GM19452 (cell line): ENCODE measurements at regions not wholly inside any gene's neighbourhood (a gene's known extent, or its start where the extent isn't known, plus 50 kb on each side); places are given as distances from the start of the nearest gene placed in this dataset.
"Not testable (repeated sequence)": the region's sequence is repeated elsewhere in the genome, so short reads cannot be mapped to it uniquely, and the experiment has no call there.

Experiments
- ATAC-seq: cut with Tn5 transposase; IDR thresholded peaks from one replicate; pipeline ENCODE4 v1.9.1; 2021; ENCODE audit not compliant: unreplicated experiment

GRCh38 chr2:21194147-21194546 lies 70.4 kb downstream of the TDRD15 start:
- no peak for ATAC-seq

DNA sequence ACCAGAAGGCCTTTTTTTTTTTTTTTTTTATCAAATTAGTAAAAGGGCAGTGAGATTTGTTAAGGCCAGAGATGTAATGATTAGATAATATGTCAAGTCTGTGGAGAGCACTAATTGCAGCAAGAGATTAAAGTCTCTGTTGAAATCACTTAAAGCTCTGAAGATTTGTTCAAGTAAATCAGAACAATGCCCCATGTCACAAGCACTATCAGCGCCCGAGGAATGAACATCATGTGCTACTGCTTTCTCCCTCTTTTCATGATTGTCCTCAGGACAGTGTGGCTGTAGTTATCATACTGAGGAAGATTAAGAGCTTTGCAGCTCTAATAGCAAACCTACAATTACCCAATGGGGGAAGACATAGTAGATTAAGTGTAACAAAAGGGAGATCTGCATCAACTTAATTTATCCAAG lies 71.1 kb downstream of the TDRD15 start:
- ATAC-seq: no peak

DNA sequence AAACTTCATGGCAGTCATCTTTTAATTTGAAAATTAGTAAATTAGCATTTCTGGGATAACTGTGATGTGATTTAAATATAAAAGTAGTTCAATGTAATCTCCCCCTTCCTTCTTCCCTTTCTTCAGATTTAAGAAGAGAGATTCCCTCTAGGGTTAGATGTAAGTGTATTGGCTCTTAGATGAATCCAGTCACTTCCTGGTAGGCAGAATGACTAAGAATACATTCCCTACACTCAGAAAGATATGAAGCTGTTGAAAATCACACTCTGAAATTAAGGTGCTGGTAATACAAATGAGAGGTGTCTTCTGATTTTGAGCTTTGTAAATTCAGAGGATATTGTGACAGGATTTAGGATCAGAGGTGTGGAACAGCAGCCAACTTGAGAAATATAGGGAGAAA lies 71.6 kb downstream of the TDRD15 start:
- no peak for ATAC-seq

- ATAC-seq: no peak
Observed at GRCh38 chr2:21198637-21199036, 74.9 kb downstream of the TDRD15 start.

DNA sequence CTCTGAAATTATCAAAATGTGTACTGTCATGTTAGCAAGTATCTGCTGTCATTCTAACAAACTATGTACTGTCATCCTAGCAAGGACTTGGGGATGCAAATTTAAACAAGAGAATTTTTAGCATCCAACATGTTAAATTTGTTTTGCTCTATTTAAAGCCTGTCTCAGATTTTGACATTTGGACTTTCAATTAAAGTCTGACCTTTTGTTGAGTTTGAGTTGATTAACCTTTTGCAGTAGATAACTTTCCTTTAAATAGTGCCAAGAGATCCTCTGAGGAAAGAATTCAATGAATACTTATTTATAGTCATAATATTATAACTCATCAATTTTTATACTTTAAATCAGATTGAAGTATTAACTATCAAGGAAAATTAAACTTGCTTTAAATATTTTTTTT lies 80.2 kb downstream of the TDRD15 start:
- no peak for ATAC-seq

DNA sequence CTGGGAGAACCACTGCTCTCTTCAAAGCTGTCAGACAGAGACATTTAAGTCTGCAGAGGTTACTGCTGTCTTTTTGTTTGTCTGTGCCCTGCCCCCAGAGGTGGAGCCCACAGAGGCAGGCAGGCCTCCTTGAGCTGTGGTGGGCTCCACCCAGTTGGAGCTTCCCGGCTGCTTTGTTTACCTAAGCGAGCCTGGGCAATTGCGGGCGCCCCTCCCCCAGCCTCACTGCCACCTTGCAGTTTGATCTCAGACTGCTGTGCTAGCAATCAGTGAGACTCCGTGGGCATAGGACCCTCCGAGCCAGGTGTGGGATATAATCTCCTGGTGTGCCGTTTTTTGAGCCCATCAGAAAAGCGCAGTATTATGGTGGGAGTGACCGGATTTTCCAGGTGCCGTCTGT lies 90.3 kb downstream of the TDRD15 start:
- ATAC-seq: not testable (repeated sequence)

DNA sequence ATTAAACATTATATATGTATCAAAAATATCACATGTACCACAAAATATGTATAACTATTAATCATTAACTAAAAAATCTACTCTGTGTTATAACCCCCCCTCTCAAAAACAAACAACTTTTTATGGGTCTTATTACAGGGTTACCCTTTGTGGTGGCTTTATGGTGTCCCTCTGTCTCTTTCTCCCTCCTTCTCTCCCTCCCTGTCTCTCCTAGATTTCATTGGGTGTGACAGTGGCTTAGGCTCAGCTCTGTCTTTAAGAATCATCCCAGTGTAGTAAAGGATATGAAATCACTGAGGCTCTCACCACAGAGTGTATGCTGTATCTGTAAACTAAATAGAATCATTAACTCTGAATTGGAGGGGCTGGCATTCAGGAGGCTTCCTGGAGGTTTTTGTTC lies 93.7 kb downstream of the TDRD15 start:
- ATAC-seq: no peak

DNA sequence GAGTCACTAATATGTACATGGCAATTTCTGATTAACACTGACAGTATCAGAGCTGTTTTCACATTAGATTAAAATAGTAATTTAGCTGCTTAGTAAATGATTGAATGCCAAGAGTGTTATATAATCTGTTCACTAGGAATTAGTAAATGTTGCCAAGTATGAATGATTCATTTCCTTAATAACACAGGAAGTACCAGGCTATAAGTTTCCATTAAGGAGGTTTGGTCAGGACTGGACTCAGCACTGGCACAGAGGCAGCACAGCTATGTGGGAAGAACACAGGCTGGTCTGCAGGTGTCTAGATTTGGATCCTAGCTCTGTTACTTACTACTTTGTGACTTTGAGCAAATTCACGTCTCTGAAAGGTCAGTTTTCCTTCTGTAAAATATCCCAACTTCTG lies 97.2 kb downstream of the TDRD15 start:
- ATAC-seq: no peak

- ATAC-seq: no peak
Observed at GRCh38 chr2:21223618-21224017, 99.8 kb downstream of the TDRD15 start.

DNA sequence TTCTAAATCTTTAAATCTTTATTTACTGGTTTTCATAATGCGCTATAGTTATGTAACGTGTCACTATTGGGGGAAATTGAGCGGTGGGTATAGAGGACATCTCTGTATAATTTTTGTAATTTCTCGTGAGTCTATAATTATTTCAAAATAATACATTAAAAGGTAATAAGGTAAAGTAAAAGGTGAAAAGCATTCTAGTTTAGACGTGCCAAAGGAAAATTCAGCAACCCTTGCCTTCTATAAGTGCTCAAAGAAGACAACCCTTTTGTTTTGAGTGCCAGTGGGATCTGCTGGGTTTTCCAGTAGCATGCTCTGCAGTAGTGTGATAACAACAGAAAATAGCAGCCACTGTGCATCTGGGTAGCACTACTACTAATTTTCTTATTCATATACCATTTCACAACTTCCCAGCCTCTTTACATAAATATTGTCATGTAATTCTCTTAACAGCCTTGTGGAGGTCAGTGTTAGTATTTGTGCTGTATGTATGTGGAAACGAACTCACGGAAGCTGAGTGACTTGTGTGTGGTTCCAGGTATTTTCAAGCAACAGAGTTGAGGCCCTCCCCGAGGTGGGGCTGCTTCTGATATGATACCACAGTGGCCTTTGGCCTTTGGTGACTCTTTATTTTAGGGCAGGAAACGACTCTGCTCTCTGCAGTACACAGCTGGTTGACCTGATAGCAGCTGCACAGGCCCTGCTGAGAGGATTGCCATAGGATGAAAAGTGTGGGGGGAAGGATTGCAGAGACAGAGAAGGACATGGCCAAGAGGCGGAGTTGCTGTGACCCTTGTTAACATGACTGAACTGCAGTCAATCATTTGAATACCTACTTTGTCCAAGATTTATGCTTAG lies 104.5 kb downstream of the TDRD15 start:
- ATAC-seq: no peak

DNA sequence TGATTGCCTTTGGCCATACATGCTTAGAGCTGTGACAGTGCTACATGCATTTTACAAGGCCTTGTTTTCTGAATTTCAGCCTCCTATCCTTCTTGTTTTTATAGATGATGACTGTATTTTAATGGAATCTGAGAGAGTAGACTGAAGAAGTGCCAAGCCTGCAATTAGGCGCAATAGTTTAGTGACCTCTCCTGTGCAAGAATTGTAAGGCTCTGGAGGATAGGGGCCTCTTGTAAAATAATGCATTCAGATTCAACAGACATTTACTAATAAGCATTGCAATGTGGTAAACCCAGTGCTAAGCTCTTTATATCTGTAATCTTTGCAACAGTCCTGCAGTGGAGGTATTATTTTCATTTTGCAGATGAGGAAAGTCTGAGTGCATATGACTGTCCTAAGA lies 105.5 kb downstream of the TDRD15 start:
- no peak for ATAC-seq

DNA sequence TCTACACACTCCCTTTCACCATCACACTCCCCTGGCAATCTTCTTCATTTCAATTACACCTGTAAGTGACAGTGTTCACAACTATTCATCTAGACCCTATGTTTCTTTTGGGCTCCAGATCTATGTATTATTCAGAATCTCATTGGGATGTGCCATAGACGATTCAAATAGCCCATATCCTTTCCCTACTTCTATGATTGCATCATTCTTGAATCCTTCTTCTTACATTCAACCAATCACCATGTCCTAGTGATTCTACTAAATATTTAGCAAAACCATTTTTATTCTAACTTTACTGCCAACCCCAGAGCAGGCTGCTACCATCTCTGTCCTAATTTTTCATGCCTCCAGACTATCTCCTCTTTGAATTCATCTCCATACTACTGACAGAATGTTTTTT lies 106.4 kb downstream of the TDRD15 start:
- ATAC-seq: no peak

DNA sequence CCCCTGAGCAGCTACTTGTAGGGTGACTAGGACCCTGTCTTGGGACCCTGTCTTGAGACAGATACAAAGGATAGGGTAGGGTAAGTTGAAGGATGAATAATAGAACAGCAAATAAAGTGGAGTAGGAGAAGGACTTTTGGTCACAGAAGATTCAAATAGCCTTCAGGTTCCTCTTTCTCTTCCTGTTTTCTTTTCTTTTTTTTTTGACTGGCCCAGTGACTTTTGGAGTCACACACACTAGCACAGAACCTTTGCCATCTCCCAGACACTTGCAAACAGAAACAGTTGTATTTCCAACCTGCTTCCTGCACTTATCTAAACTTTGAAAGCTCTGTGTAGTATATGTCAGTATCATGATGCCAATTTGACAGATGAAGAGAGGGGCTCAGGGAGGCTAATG lies 108.2 kb downstream of the TDRD15 start:
- no peak for ATAC-seq

GRCh38 chr2:21233194-21233593 lies 109.4 kb downstream of the TDRD15 start:
- no peak for ATAC-seq

DNA sequence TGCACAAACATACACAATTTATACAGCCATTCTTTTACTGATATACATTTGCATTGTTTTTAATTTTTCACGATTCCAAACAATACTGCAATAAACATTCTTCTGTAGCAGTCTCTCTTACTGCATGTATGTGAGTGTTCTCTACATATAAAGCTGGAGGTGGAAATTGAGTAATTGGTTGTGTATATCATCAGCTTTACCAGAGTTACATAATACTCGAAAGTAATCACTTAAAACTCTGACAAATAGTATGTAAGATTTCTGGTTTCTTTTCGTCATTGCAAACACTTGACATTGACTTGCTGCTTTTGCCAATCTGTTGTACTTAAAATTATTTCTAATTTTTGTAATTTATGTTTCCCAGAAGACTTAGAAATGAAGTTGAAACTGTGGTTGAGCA lies 110.2 kb downstream of the TDRD15 start:
- no peak for ATAC-seq

- ATAC-seq: no peak
Observed at GRCh38 chr2:21234464-21235120, 110.8 kb downstream of the TDRD15 start.

GRCh38 chr2:21239749-21240148 lies 116.0 kb downstream of the TDRD15 start:
- not testable (repeated sequence) for ATAC-seq

DNA sequence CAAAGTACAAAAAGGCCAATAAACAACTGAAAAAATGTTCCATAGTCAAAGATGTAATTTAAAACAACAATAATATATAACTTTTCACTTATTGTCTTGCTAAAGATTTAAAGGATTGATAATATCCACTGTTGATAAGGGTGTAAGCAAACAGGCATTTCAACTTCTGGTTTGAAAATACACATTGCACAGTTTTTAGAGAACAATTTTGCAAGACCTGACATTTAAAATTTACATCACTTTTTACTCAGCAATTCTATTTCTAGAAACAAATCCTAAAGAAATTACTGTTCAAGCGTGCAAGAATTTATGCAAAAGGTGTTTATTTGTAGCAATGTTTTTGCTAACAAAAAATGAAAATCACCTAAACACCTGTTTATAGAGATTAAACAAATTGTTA lies 120.4 kb downstream of the TDRD15 start:
- ATAC-seq: no peak

DNA sequence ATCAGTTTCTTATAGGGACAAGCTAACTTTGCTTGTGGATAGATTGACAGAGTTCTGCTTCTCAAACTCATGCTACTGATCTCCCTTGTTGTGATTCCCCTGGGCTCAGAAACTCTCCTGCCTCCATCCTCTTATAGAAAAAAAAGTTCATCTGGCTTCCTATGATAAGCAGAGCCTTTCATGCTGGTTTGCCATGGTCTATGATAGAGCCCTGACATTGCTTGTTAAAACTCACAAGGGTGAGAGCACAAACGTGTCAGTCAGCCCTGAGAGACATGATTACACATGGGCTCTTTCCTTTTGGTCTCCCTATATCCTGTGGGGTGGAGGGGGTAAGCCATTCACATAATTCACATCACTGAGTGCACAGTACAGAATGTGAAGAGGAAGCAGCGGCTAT lies 121.8 kb downstream of the TDRD15 start:
- ATAC-seq: no peak

DNA sequence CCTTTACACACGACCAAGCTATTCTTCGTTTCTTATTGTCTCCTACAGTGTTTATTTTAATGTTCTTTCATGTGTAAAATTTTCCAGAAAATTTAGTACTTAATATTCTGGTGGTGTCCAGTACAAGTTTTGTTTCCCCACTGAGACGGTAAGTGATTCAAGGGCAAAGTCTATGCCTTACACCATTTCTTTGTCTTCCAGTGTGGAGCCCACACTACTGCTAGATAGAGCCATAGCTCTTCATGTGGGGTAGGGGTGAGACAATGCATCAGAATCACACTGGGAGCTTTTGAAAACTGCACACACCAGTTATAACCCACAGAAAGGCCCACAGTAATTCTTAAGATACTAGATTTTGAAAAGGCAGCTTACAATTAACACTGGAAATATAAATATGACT lies 125.6 kb downstream of the TDRD15 start:
- no peak for ATAC-seq

DNA sequence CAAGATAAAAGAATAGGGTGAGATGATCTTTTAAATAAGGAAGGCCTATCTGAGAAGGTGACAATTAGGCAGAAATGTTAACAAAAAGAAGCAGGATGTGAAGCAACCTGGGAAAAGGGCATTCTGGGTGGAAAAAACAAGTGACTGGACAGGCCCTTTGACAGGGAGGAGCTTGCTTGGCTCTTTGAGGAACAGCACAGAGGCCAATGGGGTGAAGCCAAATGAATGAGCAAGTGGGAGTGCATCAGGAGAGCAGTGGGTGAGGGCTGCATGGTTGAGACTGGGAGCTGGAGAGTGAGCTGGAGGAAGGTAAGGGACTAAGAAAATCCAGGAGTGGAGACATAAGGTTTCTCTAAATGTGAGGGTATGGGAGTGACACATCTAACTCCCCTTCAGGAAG lies 126.9 kb downstream of the TDRD15 start:
- no peak for ATAC-seq

DNA sequence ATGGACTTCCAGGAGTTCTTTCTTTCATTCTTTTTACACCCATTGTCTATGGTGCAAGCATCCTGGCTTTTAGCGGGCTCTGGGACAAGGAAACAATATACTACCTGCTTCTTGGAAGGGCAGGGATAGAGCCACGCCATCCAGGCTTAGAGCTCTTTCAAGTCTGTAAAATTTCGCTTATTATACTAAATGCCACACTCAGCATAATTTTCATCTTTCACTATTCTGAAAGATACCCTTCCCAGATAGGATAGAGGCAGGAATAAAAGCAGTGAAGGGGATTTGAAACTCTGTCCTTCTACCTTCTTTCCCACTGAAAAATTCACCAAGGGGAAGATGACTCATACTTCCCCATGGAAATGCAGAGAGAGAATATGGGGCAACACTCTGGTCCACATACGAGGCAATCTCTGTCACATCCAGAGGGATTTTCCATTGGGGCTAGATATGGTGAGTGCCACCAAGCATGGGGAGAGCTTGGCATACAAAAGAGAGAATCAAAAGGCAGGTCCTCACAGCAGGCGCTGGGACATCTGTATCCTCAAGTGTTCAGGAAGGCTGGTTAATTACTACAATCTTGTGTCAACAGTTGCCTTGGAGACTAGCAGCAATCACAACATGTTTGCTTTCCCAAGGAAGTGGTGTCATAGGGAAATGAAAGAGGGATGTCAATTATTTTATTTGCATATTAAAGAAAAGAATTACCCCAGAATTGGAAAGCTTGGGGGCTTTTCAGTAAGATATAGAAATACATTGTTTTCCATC lies 127.6 kb downstream of the TDRD15 start:
- ATAC-seq: no peak
